Liver (tissue), 8 donors: ENCODE measurements at regions not wholly inside any gene's neighbourhood (a gene's known extent, or its start where the extent isn't known, plus 50 kb on each side); places are given as distances from the start of the nearest gene placed in this dataset.

Experiments
- DNase-seq: peaks from one replicate; pipeline ENCODE4 v3.0.0-alpha.2; 2017; ENCODE audit warnings: low spot score
- H3K27ac ChIP-seq, 2 donors: one replicate each; pipeline ENCODE4 v1.7.0; 2013; ENCODE audit warnings: inconsistent platforms in 2 of 2, low read length in 2 of 2, control low read depth in 1 of 2, low read depth in 1 of 2, mild to moderate bottlenecking in 1 of 2
- H3K27me3 ChIP-seq, 4 donors: one replicate each; pipeline versions ENCODE4 v1.6.1 to v1.7.0; 2013; ENCODE audit warnings: low read length in 3 of 4, inconsistent platforms in 1 of 4, mild to moderate bottlenecking in 1 of 4, moderate library complexity in 1 of 4; ENCODE audit not compliant: control insufficient read depth in 4 of 4, insufficient read depth in 4 of 4
- H3K36me3 ChIP-seq, 4 donors: one replicate each; pipeline versions ENCODE4 v1.6.1 to v1.7.0; 2013; ENCODE audit warnings: low read length in 3 of 4, mild to moderate bottlenecking in 3 of 4, low read depth in 1 of 4, moderate library complexity in 1 of 4; ENCODE audit not compliant: control insufficient read depth in 4 of 4, insufficient read depth in 3 of 4
- H3K4me1 ChIP-seq, 4 donors: one replicate each; pipeline versions ENCODE4 v1.6.1 to v1.7.0; 2013; ENCODE audit warnings: low read length in 3 of 4, mild to moderate bottlenecking in 3 of 4, moderate library complexity in 1 of 4; ENCODE audit not compliant: control insufficient read depth in 4 of 4, insufficient read depth in 4 of 4
- H3K4me3 ChIP-seq, 3 donors: one replicate each; pipeline versions ENCODE4 v1.6.1 to v1.7.0; 2013; ENCODE audit warnings: low read length in 3 of 3, control low read depth in 1 of 3, low read depth in 1 of 3, mild to moderate bottlenecking in 1 of 3
- H3K9ac ChIP-seq, 2 donors: one replicate each; pipeline ENCODE4 v1.7.0; 2013; ENCODE audit warnings: low read length in 2 of 2, mild to moderate bottlenecking in 2 of 2, moderate library complexity in 2 of 2, control low read depth in 1 of 2, low read depth in 1 of 2
- H3K9me3 ChIP-seq, 4 donors: one replicate each; pipeline versions ENCODE4 v1.6.1 to v1.7.0; 2013; ENCODE audit warnings: low read length in 3 of 4; ENCODE audit not compliant: control insufficient read depth in 4 of 4
- ATF3 ChIP-seq: IDR thresholded peaks from 2 replicates; pipeline ENCODE4 v1.6.1; 2016; ENCODE audit warnings: antibody characterized with exemption
- CTCF ChIP-seq: fragments of 150-350 bp; IDR thresholded peaks from 2 replicates; pipeline ENCODE4 v1.5.1; 2017; ENCODE audit warnings: improper control_type of control experiment, low read depth, low read length; ENCODE audit not compliant: missing input control
- EGR1 ChIP-seq, 2 donors: IDR thresholded peaks; 2 replicates each; pipeline ENCODE4 v1.6.1; 2016 to 2018; ENCODE audit warnings: antibody characterized with exemption in 2 of 2, low read depth in 2 of 2
- FOXA1 ChIP-seq: IDR thresholded peaks from 2 replicates; pipeline ENCODE4 v1.6.1; 2016; ENCODE audit warnings: antibody characterized with exemption
- FOXA2 ChIP-seq: IDR thresholded peaks from 2 replicates; pipeline ENCODE4 v1.6.1; 2016; ENCODE audit warnings: antibody characterized with exemption
- GABPA ChIP-seq, 2 donors: IDR thresholded peaks in 1 of 2; conservative IDR thresholded peaks in 1 of 2; 2 replicates each; pipeline ENCODE4 v1.6.1; 2016; ENCODE audit warnings: antibody characterized with exemption in 2 of 2, mild to moderate bottlenecking in 1 of 2, moderate library complexity in 1 of 2
- HNF4A ChIP-seq, 2 donors: conservative IDR thresholded peaks; 2 replicates each; pipeline ENCODE4 v1.6.1; 2016; ENCODE audit warnings: antibody characterized with exemption in 2 of 2, mild to moderate bottlenecking in 2 of 2
- JUND ChIP-seq, 2 donors: IDR thresholded peaks; 2 replicates each; pipeline ENCODE4 v1.6.1; 2016; ENCODE audit warnings: antibody characterized with exemption in 2 of 2
- REST ChIP-seq: IDR thresholded peaks from 2 replicates; pipeline ENCODE4 v1.6.1; 2016; ENCODE audit warnings: antibody characterized with exemption, mild to moderate bottlenecking
- RXRA ChIP-seq, 2 donors: IDR thresholded peaks; 2 replicates each; pipeline ENCODE4 v1.6.1; 2017 to 2018; ENCODE audit warnings: antibody characterized with exemption in 2 of 2, mild to moderate bottlenecking in 1 of 2
- SP1 ChIP-seq: IDR thresholded peaks from 2 replicates; pipeline ENCODE4 v1.6.1; 2018; ENCODE audit warnings: antibody characterized with exemption, mild to moderate bottlenecking
- TAF1 ChIP-seq: conservative IDR thresholded peaks from 2 replicates; pipeline ENCODE4 v1.6.1; 2016; ENCODE audit warnings: antibody characterized with exemption, mild to moderate bottlenecking
- YY1 ChIP-seq: IDR thresholded peaks from 2 replicates; pipeline ENCODE4 v1.6.1; 2016; ENCODE audit warnings: antibody characterized with exemption, mild to moderate bottlenecking
- WGBS: extraction: QIAGEN DNeasy Blood & Tissue Kit; methylation state at CpG from one replicate; pipeline ENCODE4 v1.1.7; 2013; 5-methylcytosine and 5-hydroxymethylcytosine counted together
- donor health status: healthy.
- donor health status: healthy.
- donor health status: healthy.
- donor health status: healthy.
- donor health status: healthy.

GRCh38 chr3:72175296-72175858 lies 390.4 kb upstream of the PROK2 start:
- Histone ChIP-seq H3K27ac (no peak overlapping the region), H3K4me3 (no peak overlapping the region), H3K27me3 (no peaks in the 10 kb centered on the region), H3K4me1 (peaks cover 0 to 29% (median 12%) of the 10 kb centered on the region in 4 donors), H3K9ac (no peak overlapping the region), H3K9me3 (no peaks in the 10 kb centered on the region), H3K36me3 (no peaks in the 10 kb centered on the region)
- no peak for DNase-seq
- TF ChIP-seq GABPA (IDR thresholded peaks at IDR 0.05 in 1 of 2, conservative IDR thresholded peaks at IDR 0.05 in 1 of 2) (no peak), EGR1 (IDR thresholded peaks at IDR 0.05; ENCODE audit: low read depth in 2 of 2) (no peak), REST (no peak)
- WGBS, result 96% methylated on average over 6 of the region's 6 CpGs

GRCh38 chr3:72174890-72175289 lies 389.9 kb upstream of the PROK2 start:
- DNase-seq, result no peak
- no peaks in the 10 kb centered on the region for H3K36me3 ChIP-seq
- H3K4me1 ChIP-seq, result peaks cover 1 to 29% (median 12%) of the 10 kb centered on the region in 4 donors
- H3K4me3 ChIP-seq, result no peak overlapping the region
- 78% methylated on average over 5 of the region's 5 CpGs for WGBS
- no peaks in the 10 kb centered on the region for H3K27me3 ChIP-seq
- H3K9ac ChIP-seq, result no peak overlapping the region
- TF ChIP-seq ATF3, result no peak
- TF ChIP-seq SP1, result no peak
- TF ChIP-seq REST, result no peak
- TF ChIP-seq JUND (IDR thresholded peaks at IDR 0.05), result no peak
- no peak for TF ChIP-seq RXRA (IDR thresholded peaks at IDR 0.05)
- no peak overlapping the region for H3K27ac ChIP-seq
- H3K9me3 ChIP-seq, result no peaks in the 10 kb centered on the region

- WGBS, result 78% methylated on average over 3 of the region's 3 CpGs
- TF ChIP-seq REST (no peak), TAF1 (no peak), YY1 (no peak), HNF4A (conservative IDR thresholded peaks at IDR 0.05) (no peak), CTCF (no peak), FOXA2 (no peak), ATF3 (no peak), RXRA (IDR thresholded peaks at IDR 0.05) (no peak), SP1 (no peak), FOXA1 (no peak)
- no peak for DNase-seq
- Histone ChIP-seq H3K9me3 (no peaks in the 10 kb centered on the region), H3K27me3 (no peaks in the 10 kb centered on the region), H3K9ac (no peak overlapping the region), H3K4me3 (no peak overlapping the region), H3K4me1 (peaks cover 1 to 29% (median 12%) of the 10 kb centered on the region in 4 donors), H3K36me3 (no peaks in the 10 kb centered on the region), H3K27ac (no peak overlapping the region)
These were observed 389.1 kb upstream of the PROK2 start for GRCh38 chr3:72174040-72174439.
